Superior temporal gyrus (tissue), 1 donor: ENCODE measurements at regions not wholly inside any gene's neighbourhood (a gene's known extent, or its start where the extent isn't known, plus 50 kb on each side); places are given as distances from the start of the nearest gene placed in this dataset.
"Not testable (repeated sequence)": the region's sequence is repeated elsewhere in the genome, so short reads cannot be mapped to it uniquely, and the experiment has no call there.

ENCODE experiments used
- DNase-seq: peaks from one replicate; pipeline ENCODE4 v3.0.0-alpha.2; 2016; ENCODE audit errors: extremely low spot score

DNA sequence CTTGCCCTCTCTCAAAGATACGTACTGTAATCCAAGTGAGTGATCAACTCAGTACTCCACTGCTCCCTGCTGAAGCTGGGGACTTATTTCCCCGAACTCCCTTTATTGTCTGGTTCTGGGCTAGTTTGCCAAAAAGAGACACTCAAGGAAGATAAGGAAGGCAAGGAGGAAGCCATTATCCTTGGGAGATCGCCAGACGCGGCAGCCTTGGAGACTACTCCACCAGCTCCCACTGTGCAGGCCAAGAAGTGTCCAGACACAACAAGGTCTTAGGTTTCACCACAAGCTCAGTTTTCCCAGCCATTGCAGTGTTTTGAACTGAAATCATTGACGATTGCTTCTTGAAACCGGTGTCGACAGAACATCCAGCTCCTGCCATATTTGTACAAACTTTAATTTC, 439.6 kb upstream of the UBE2E3 start:
- no peak for DNase-seq

GRCh38 chr2:180539541-180539940, 440.9 kb upstream of the UBE2E3 start:
- no peak for DNase-seq

DNA sequence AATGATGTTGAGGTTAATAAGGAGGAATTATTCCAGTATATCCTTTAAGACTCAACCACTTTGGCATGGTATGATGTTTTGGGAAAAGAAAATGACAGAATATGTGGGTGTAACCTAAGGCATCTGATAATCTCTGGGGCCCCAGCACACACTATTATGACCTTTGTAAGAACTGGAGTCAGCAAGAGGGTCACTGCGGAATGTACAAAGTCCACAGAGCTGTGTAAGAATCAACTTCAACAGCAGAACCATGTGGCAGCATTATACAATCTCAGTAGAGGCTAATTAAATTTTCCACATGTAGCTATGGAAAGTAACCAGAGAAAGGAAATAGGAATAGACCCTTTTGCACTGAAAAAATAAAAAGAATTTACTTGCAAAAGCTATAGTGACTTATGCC, 445.1 kb upstream of the UBE2E3 start:
- no peak for DNase-seq

GRCh38 chr2:180531787-180532186, 448.6 kb upstream of the UBE2E3 start:
- not testable (repeated sequence) for DNase-seq

- DNase-seq = no peak
Measured at GRCh38 chr2:180524499-180524898, 455.9 kb upstream of the UBE2E3 start.

- no peak for DNase-seq
Measured at GRCh38 chr2:180523621-180524340, 456.6 kb upstream of the UBE2E3 start.

- DNase-seq = no peak
Measured at GRCh38 chr2:180520921-180521581, 459.4 kb upstream of the UBE2E3 start.

DNA sequence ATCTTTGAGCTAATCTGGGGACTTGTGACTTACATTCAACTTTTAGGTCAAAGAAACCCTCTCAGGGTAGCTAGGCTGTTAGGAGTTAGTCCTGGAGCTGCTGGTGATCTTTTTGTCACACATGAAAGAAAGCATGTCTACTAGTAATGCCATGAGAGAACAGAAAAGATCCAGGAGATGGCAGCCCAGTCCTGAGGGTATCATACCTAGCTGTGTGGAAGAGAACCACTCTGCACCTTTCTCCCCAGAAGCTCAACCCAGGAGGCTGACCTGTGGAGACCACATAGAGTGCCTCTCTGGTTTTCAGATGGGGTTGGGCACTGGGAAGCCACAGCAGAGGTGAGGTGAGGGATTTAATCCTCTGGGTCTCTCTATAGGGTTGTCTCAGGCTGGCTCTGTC, 460.2 kb upstream of the UBE2E3 start:
- DNase-seq = no peak

GRCh38 chr2:180519276-180519675, 461.1 kb upstream of the UBE2E3 start:
- no peak for DNase-seq

DNA sequence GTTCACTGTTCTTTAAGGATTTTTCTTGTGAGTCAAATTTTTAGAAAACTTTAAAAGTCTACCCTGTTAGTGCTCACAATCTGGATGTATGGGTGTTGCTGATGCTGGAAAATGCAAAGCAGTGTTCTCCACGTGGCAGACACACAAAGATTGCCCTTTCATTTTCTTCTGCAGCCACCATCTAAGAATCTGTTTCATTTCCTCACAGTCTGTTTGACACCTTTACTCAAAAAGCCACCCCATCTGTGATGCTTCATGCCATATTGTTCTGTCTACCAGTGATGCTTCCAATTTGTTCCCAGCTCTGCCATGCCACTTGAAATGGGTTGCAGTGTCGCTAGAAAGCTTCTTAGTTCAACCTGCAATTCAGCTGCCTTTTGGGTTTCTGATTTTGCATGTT, 464.2 kb upstream of the UBE2E3 start:
- peak; percentile 49 for DNase-seq

DNA sequence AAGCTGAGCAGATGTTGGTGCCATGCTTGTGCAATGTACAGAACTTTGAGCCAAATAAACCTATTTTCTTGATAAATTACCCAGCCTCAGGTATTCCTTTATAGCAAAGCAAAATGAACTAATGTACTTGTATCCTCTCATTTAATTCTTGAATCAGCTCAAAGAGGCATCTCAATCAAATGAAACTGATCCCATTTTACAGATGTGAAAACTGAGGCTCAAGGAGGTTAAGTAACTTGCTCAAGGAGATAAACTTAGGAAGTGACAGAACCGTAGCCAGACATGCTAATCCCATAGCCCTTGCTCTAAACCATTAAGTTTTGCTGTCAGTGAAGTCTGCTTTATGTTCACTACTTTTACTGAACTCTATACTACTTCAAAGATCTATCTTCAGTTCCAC, 467.0 kb upstream of the UBE2E3 start:
- no peak for DNase-seq

- no peak for DNase-seq
Measured at GRCh38 chr2:180508458-180508857, 471.9 kb upstream of the UBE2E3 start.

DNA sequence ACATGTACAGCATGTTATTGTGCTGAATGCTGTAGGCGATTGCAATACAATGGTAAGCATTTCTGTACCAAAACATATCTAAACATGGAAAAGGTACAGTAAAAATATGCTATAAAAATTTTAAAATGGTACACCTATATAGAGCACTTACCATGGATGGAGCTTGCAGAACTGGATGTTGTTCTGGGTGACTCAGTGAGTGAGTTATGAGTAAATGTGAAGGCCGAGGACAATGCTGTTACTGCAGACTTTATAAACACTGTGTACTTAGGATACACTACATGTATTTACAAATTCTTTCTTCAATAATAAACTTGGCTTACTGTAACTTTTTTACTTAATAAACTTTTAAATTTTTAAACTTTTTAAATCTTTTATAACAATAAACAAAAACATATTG, 473.4 kb upstream of the UBE2E3 start:
- DNase-seq = no peak

GRCh38 chr2:180505203-180505602, 475.2 kb upstream of the UBE2E3 start:
- DNase-seq = no peak

DNA sequence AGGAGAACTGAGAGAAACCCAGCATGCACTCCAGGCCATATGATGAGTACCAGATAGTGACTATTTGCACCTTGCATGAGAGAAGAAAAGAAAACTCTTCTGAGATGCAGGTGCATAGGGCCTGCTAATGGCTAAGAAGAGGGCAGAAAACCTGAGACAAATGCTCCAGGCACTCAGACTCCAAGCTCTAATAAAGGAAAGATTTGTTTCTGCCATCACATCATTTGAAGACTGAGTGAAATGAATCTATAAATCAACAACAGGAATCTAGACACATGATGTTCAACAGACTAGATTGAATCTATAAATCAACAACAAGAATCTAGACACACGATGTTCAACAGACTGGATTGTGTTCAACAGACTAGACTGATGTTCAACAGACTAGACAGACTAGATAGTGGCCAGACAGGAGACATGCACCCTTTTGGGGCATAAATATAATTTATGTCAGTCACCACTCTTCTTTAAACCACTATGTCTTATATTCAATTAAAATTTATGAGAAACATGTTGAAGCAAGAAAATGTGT, 482.7 kb upstream of the UBE2E3 start:
- DNase-seq = no peak

DNA sequence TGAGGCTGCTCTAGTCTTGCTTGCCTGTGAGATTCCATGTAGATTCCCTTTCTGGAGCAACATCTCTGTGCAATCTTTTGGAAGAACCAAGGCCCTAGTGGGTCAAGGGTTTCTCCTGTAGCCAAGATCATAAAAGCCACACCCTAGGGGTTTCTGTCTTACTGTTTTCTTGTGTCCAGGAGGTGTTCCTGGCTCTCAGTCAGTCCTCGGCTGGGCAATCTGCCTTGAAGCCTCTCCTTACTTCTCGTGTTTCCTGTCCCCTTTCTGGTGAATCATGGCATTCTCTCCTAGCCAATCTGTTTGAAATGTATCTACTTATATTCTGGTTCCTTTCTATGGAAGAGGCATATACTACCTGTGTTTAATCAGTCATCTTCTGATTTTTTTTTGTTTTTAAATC, 484.8 kb upstream of the UBE2E3 start:
- no peak for DNase-seq

GRCh38 chr2:180494286-180494685, 486.1 kb upstream of the UBE2E3 start:
- no peak for DNase-seq

GRCh38 chr2:180482696-180483095, 475.6 kb upstream of the CWC22 start:
- DNase-seq = no peak

DNA sequence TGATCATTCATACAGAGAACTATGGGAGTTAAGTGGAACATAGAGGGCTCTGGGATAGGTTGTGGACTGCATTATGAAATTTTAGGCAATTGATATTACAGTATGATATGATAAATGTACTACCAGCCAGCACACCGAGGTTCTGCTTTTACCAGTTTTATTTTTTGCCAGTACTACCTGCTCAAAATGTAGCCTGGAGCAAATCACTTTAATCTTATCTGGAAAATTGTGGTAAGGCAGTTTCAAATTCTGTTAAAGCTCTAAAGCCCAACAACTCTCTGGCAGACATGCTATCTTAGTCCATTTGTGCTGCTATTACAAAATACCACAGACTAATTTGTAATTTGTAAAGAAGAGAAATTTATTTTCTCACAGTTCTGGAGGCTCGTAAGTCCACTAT, 474.9 kb upstream of the CWC22 start:
- DNase-seq = no peak

DNA sequence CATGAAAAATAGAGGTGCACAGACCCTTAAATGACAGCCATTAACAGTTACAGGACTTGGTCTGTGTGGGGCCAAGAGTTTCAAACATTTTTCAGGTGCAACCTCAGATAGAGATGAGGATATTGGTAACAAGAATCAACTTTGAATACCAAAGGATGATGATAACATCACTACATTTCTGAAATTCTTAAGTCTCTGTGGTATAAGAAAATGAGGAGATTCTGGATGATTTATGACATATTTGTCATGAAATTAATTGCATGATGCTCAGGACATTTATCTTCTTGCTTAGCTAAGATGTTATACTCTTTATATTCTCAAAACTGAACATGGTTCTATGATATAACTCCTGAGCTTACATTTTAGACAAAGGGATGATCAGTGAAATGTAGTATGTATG, 471.8 kb upstream of the CWC22 start:
- no peak for DNase-seq

DNA sequence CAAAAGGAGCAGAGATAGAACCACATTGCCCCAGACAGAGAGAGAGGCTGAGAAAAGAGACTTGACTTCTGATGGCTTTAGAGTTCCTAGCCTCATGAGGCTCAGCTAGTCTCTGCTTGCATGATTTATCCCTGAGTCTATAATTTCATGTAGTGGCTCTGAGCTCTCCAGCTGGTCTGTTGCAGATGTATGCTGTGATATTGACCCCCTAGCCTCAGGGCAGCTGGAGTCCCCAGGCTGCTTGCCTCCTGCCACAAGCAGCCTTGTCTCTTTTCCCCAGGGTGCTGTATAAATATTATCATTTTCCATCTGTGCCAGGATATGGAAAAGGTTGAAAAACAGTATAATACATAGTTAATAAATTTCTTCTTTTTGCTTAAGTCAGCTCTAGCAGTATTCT, 467.6 kb upstream of the CWC22 start:
- DNase-seq = no peak

GRCh38 chr2:180473456-180473855, 466.4 kb upstream of the CWC22 start:
- DNase-seq = no peak

DNA sequence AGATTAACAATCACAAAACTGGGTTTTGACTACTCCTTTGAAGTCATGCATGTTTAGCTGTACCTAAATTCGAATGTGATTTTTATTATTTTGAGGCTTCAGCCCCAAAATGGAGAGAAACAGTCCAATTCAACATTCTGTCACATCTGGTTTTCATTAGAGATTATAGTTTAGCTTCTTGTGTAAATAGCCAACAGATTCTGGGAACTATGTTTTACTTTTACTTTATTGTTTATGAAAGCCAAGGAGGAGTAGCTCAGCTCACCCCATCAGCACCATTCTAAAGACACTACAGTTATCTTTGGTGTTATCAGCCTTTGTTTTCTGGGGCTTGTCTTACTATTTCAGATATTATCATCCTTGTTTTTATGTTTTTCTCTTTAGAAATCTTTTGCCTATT, 465.0 kb upstream of the CWC22 start:
- DNase-seq = no peak
